ENCODE measurements at regions not wholly inside any gene's neighbourhood (a gene's known extent, or its start where the extent isn't known, plus 50 kb on each side); places are given as distances from the start of the nearest gene placed in this dataset.
A peak's percentile ranks its signal among the peaks of the same experiment; 100 is the strongest.
"Not testable (repeated sequence)": the region's sequence is repeated elsewhere in the genome, so short reads cannot be mapped to it uniquely, and the experiment has no call there.

GRCh38 chr1:25131794-25132193 lies 100.5 kb downstream of the SYF2 start:
- DNase-seq (ENCODE audit: low spot score) = peak; percentile 7

- no peak for DNase-seq (ENCODE audit: low spot score)
Observed at GRCh38 chr1:25130895-25131294, 101.4 kb downstream of the SYF2 start.

GRCh38 chr1:25129380-25129779 lies 102.9 kb downstream of the SYF2 start:
- DNase-seq (ENCODE audit: low spot score) = no peak

DNA sequence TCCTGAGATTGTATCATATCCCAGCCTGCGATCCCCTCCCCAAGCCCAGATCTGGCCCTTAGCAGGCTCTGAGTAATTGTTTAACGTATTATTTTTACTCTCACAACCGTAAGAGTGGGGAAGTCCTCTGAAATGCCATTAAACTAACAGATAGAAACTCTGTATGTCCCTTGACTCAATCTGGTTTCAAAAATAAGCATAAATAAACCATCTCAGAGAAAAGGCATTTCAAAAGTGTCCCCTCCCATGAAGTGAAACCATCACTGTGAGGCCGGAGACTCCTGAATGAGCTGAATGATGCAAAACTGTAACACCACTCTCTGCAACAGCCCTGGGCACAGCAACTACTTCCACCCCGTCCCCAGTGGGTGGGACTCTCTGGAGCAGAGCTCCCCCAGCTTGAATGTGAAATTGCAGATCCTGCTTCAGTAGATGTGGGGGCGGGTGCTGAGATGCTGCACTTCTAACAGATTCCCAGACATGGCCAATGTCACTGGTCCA lies 104.1 kb downstream of the SYF2 start:
- DNase-seq (ENCODE audit: low spot score) = no peak

GRCh38 chr1:25126562-25126961 lies 105.7 kb downstream of the SYF2 start:
- no peak for DNase-seq (ENCODE audit: low spot score)

GRCh38 chr1:25123551-25123950 lies 108.8 kb downstream of the SYF2 start:
- DNase-seq (ENCODE audit: low spot score) = no peak

- no peak for DNase-seq (ENCODE audit: low spot score)
Observed at GRCh38 chr1:25122747-25123146, 109.6 kb downstream of the SYF2 start.

- DNase-seq (ENCODE audit: low spot score) = no peak
Observed at GRCh38 chr1:25120281-25120680, 112.0 kb downstream of the SYF2 start.

- no peak for DNase-seq (ENCODE audit: low spot score)
Observed at GRCh38 chr1:25118546-25118945, 113.8 kb downstream of the SYF2 start.

DNA sequence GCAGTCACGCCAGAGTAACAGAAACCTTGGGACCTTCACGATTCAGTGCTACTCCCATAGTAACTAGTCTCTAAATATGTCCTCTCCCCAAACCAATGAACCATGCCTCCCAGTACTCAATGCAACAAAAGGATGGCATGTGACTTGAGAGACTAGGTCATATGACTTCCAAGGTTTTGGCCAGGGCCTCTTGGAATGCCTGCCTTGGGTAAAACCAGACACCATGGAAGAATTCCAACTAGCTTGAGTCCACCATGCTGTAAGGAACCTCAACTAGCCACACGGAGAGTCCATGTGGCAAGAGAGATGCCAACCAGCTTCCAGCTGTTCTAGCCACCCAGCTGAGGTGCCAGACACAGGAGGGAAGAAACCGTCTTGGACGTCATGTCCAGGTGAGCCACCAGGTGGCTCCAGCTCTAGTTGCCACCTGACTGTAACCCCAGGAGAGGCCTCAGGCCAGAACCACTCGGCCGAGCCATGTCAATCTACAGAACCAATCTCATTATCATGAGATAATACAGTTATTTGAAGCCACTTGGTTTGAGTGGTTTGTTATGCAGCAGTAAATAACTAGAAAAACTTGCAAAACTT lies 115.0 kb downstream of the SYF2 start:
- DNase-seq (ENCODE audit: low spot score) = no peak

DNA sequence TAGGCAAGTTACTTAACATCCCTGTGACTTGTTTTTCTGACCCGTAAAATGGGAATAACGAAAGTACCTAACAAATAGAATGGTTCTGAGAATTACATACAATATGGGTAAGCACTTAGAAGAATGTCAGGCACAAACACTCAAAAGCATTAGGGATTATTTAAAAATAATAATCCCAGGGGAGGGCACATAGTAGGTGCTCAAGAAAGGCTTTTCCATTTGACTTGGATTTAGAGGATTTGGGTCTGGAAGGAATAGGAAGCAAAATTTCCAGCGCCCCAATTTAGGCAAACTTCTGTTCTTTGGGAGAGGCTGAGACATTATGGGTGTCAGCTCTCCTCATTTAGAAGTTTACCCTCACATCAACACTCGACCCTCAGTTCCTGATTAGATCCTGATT lies 115.5 kb downstream of the SYF2 start:
- DNase-seq (ENCODE audit: low spot score) = no peak

- DNase-seq (ENCODE audit: low spot score) = not testable (repeated sequence)
Observed at GRCh38 chr1:25116117-25116516, 116.2 kb downstream of the SYF2 start.

DNA sequence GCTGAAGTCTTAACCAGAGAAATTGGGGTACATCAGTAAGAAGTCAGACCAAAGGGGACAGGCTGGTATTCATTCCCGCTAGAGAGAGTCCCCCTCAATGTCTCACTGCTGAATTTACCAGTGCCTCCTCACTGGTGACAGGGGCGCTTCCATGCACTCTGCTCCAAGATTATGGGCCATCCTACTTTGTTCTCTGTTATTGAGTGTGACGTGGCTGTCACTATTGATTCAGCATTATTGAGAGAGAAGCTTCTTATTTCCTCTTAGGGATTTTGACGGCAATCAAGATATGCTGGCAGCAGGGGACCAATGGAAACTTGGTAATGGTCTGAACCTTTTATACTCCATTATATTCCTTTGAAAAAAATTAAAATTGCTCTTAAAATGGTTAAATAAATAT lies 118.6 kb downstream of the SYF2 start:
- no peak for DNase-seq (ENCODE audit: low spot score)

DNA sequence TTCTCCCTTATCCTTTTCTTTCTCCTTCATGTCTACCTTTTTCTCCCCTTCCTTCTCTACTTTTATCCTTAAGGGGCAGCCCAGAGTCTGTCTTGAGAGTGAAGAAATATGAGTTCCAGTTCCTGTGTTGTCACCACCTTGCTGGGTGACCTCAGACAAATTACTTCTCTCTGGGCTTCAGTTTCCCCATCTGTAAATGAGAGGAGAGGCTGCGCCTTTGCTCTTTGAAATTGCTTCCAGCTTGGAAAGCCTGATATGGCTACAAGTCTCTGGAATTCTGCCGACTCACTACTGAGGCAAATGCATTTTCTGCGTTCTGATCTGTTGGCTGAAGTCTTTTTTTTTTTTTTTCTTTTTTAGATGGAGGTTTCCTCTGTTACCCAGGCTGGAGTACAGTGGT lies 119.2 kb downstream of the SYF2 start:
- DNase-seq (ENCODE audit: low spot score) = no peak

DNA sequence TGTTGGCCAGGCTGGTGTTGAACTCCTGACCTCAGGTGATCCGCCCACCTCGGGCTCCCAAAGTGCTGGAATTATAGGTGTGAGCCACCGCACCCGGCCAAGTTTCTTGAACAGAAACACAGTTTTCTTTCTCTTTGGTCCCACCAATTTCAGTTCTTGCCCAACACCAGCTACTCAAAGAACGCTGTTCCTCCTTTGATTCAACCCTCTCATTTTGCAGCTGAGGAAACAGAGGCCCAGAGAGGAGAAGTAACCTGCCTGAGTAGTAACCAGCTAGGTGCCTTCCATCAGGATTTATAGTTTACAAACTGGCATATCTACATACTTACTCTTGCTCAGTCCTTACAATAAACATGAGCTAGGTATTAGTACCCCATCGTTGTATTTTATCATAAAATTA lies 119.9 kb downstream of the SYF2 start:
- no peak for DNase-seq (ENCODE audit: low spot score)

GRCh38 chr1:25111706-25112105 lies 120.6 kb downstream of the SYF2 start:
- no peak for DNase-seq (ENCODE audit: low spot score)

GRCh38 chr1:25110485-25110884 lies 121.8 kb downstream of the SYF2 start:
- no peak for DNase-seq (ENCODE audit: low spot score)

DNA sequence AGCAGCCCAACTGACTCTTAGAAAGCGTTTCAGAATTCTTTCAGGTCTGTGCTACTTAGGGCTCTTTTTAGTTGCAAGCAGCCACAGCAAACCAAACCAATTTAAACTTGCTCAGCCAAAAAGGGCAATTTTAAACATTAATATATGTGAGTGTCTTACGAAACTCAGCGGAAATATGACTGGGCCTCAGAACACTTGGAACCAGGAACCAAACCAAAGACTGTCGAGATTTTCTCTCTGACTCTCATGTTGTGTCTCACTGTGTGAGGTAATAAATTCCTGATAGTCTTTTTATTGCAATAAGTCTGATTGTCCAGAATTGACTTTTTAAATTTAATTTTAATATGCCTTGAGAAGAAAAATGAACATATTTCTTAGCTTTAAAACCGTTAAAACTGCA lies 122.3 kb downstream of the SYF2 start:
- no peak for DNase-seq (ENCODE audit: low spot score)

GRCh38 chr1:25109531-25109951 lies 122.8 kb downstream of the SYF2 start:
- DNase-seq (ENCODE audit: low spot score) = no peak

GRCh38 chr1:25107643-25108010 lies 124.7 kb downstream of the SYF2 start:
- DNase-seq (ENCODE audit: low spot score) = no peak

- DNase-seq (ENCODE audit: low spot score) = no peak
Observed at GRCh38 chr1:25106976-25107642, 125.2 kb downstream of the SYF2 start.

DNA sequence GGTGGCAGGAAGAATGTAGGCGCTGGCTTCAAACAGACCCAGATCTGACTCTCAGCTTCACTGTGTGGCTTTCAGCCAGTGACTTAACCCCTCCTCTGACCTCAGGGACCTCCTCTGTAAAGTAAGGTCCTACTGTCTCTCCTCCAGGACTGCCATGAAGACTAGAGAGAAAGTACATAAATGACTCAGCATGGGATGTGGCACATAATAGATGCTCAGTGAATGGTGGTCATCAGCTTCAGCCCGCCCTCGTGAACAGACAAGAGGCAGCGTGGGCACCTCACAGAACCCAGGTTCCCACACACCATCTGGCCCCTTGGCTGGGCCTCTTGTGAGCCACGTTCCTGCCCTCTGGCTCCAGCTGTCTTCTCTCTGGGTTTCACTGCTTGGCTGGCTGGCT lies 126.0 kb downstream of the SYF2 start:
- no peak for DNase-seq (ENCODE audit: low spot score)

- DNase-seq (ENCODE audit: low spot score) = no peak
Observed at GRCh38 chr1:25105836-25106235, 126.5 kb downstream of the SYF2 start.

GRCh38 chr1:25104932-25105561 lies 127.3 kb downstream of the SYF2 start:
- DNase-seq (ENCODE audit: low spot score) = no peak
